HG03378 (cell line): ENCODE measurements at regions not wholly inside any gene's neighbourhood (a gene's known extent, or its start where the extent isn't known, plus 50 kb on each side); places are given as distances from the start of the nearest gene placed in this dataset.
A peak's percentile ranks its signal among the peaks of the same experiment; 100 is the strongest.

Experiments used
- ATAC-seq: cut with Tn5 transposase; IDR thresholded peaks from one replicate; pipeline ENCODE4 v1.9.1; 2021; ENCODE audit warnings: mild to moderate bottlenecking, moderate library complexity; ENCODE audit not compliant: unreplicated experiment

- no peak for ATAC-seq
Measured at GRCh38 chr12:103093499-103094106, 136.1 kb downstream of the ASCL1 start.

- ATAC-seq, result no peak
Measured at GRCh38 chr12:103097496-103097895, 140.0 kb downstream of the ASCL1 start.

- no peak for ATAC-seq
Measured at GRCh38 chr12:103100257-103100831, 142.9 kb downstream of the ASCL1 start.

GRCh38 chr12:103102225-103102744, 144.8 kb downstream of the ASCL1 start:
- ATAC-seq, result peak; percentile 63

- ATAC-seq, result peak; percentile 71
Measured at GRCh38 chr12:103105971-103106597, 148.6 kb downstream of the ASCL1 start.

- ATAC-seq, result no peak
Measured at GRCh38 chr12:103109861-103110260, 152.4 kb downstream of the ASCL1 start.

GRCh38 chr12:103114296-103115055, 157.0 kb downstream of the ASCL1 start:
- peak; percentile 91 for ATAC-seq

- no peak for ATAC-seq
Measured at GRCh38 chr12:103128862-103129501, 171.5 kb downstream of the ASCL1 start.

GRCh38 chr12:103130564-103130963, 173.1 kb downstream of the ASCL1 start:
- ATAC-seq, result no peak

GRCh38 chr12:103138538-103138937, 181.1 kb downstream of the ASCL1 start:
- ATAC-seq, result no peak

- no peak for ATAC-seq
Measured at GRCh38 chr12:103139876-103140275, 182.4 kb downstream of the ASCL1 start.

- no peak for ATAC-seq
Measured at GRCh38 chr12:103140286-103140685, 182.8 kb downstream of the ASCL1 start.

- ATAC-seq, result no peak
Measured at GRCh38 chr12:103144278-103144677, 186.8 kb downstream of the ASCL1 start.

GRCh38 chr12:103160622-103161021, 203.1 kb downstream of the ASCL1 start:
- no peak for ATAC-seq

- no peak for ATAC-seq
Measured at GRCh38 chr12:103161582-103162362, 204.3 kb downstream of the ASCL1 start.

- ATAC-seq, result no peak
Measured at GRCh38 chr12:103166949-103167348, 209.5 kb downstream of the ASCL1 start.

- no peak for ATAC-seq
Measured at GRCh38 chr12:103172447-103173112, 215.1 kb downstream of the ASCL1 start.

GRCh38 chr12:103175625-103176024, 218.2 kb downstream of the ASCL1 start:
- no peak for ATAC-seq

- no peak for ATAC-seq
Measured at GRCh38 chr12:103177639-103178255, 220.3 kb downstream of the ASCL1 start.
